PC-3 (cell line): ENCODE measurements at regions not wholly inside any gene's neighbourhood (a gene's known extent, or its start where the extent isn't known, plus 50 kb on each side); places are given as distances from the start of the nearest gene placed in this dataset.

Source experiments
- ATAC-seq: fragments of 200-7000 bp; cut with Tn5 transposase; 2 replicates; pipeline ENCODE4 v1.9.1; 2020; ENCODE audit warnings: mild to moderate bottlenecking, moderate library complexity
- BruUV-seq: library from RNA; stranded (reverse); fragments of 400-500 nt; replicated peaks from 2 replicates; lab custom pipeline; 2021; lab: Mats Ljungman, UMichigan
- CTCF ChIA-PET: fragments of 300-600 bp; sonication (Branson Sonifier 250); formaldehyde crosslinking; loops from one replicate; lab custom pipeline; 2022; ENCODE audit warnings: antibody characterized with exemption; lab: Charles Lee
- POLR2A ChIA-PET: fragments of 300-600 bp; sonication (Branson Sonifier 250); formaldehyde crosslinking; loops from one replicate; lab custom pipeline; 2022; ENCODE audit warnings: antibody characterized with exemption; ENCODE audit not compliant: unreplicated experiment; lab: Charles Lee
- DNase-seq: peaks from one replicate; pipeline ENCODE4 v3.0.0-alpha.2; 2015
- H2AFZ ChIP-seq: fragments of 300-600 bp; sonication (generic); 2 replicates; pipeline ENCODE4 v1.6.0; 2016; ENCODE audit warnings: antibody characterized with exemption, low read length
- H3F3A ChIP-seq: fragments of 300-600 bp; sonication (generic); one replicate; pipeline ENCODE4 v1.6.0; 2017; ENCODE audit warnings: antibody characterized with exemption, low read length, control low read depth, mild to moderate bottlenecking; ENCODE audit not compliant: unreplicated experiment
- H3K27ac ChIP-seq: fragments of 300-600 bp; sonication (generic); 2 replicates; pipeline ENCODE4 v1.5.1; 2016; ENCODE audit warnings: mild to moderate bottlenecking, low read length
- H3K27me3 ChIP-seq: fragments of 300-600 bp; sonication (generic); 2 replicates; pipeline ENCODE4 v1.6.1; 2016; ENCODE audit warnings: low read length, mixed read lengths
- H3K36me3 ChIP-seq: fragments of 300-600 bp; sonication (generic); 2 replicates; pipeline ENCODE4 v1.6.1; 2016; ENCODE audit warnings: low read depth, mixed run types, low read length, mixed read lengths
- H3K4me1 ChIP-seq: fragments of 300-600 bp; sonication (generic); 2 replicates; pipeline ENCODE4 v1.5.1; 2016; ENCODE audit warnings: low read length; ENCODE audit not compliant: insufficient read depth
- H3K4me2 ChIP-seq: fragments of 300-600 bp; sonication (generic); 2 replicates; pipeline ENCODE4 v1.6.0; 2016; ENCODE audit warnings: low read length
- H3K4me3 ChIP-seq: fragments of 300-600 bp; sonication (generic); 2 replicates; pipeline ENCODE4 v1.5.1; 2016; ENCODE audit warnings: mild to moderate bottlenecking, low read length, mixed read lengths
- H3K79me2 ChIP-seq: fragments of 300-600 bp; sonication (generic); 2 replicates; pipeline ENCODE4 v1.6.1; 2017; ENCODE audit warnings: low read length, mixed read lengths
- H3K9ac ChIP-seq: fragments of 300-600 bp; sonication (generic); 2 replicates; pipeline ENCODE4 v1.6.0; 2016; ENCODE audit warnings: mild to moderate bottlenecking, low read length
- H3K9me2 ChIP-seq: fragments of 300-600 bp; sonication (generic); replicated peaks from 2 replicates; pipeline ENCODE4 v1.6.1; 2016; ENCODE audit warnings: mixed run types, low read length, mixed read lengths
- H3K9me3 ChIP-seq: fragments of 300-600 bp; sonication (generic); 2 replicates; pipeline ENCODE4 v1.6.1; 2016; ENCODE audit warnings: low read length, mixed read lengths
- H4K20me1 ChIP-seq: fragments of 300-600 bp; sonication (generic); 2 replicates; pipeline ENCODE4 v1.6.1; 2016; ENCODE audit warnings: low read length, mixed read lengths
- CTCF ChIP-seq: fragments of 300-600 bp; sonication (generic); conservative IDR thresholded peaks from 2 replicates; pipeline ENCODE4 v1.5.1; 2017; ENCODE audit warnings: antibody characterized with exemption, low read depth, mild to moderate bottlenecking, low read length
- EZH2 ChIP-seq: fragments of 300-600 bp; sonication (generic); IDR thresholded peaks from one replicate; pipeline ENCODE4 v1.6.1; 2017; ENCODE audit warnings: antibody characterized with exemption, mild to moderate bottlenecking, low read length; ENCODE audit not compliant: unreplicated experiment
- EZH2phosphoT487 ChIP-seq: fragments of 300-600 bp; sonication (generic); IDR thresholded peaks from 2 replicates; pipeline ENCODE4 v1.6.1; 2018; ENCODE audit warnings: mild to moderate bottlenecking, antibody characterized with exemption, low read length, borderline replicate concordance
- intact Hi-C: fragments of 100-400 bp; cut with micrococcal nuclease; formaldehyde crosslinking; loops from 2 replicates; pipeline ENCODE4 v1.9.0; 2023

DNA sequence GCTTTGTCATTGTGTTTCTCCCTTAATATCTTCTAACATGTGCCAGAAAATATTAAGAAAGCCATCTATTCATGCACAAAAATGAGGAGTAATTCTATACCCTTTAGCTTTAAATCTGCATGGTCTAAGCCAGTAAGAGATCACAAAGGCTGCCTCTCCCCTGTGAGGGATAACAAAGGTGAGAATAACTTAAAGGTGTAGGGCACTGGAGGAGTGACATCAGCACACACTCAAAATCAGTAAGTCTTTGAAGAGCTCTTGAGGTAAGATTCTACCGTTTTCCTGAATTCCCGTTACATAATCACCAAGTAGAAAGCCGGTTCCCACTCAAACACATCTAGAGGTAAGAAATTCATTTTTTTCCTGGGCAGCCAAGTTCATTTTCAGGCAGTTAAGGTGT lies 123.9 kb upstream of the SULT1C3 start:
- H3K9me2 ChIP-seq: no peaks in the 10 kb centered on the region
- no TSS peak for BruUV-seq
- H3K36me3 ChIP-seq: no peaks in the 10 kb centered on the region
- H3K4me3 ChIP-seq: no peak overlapping the region
- H3K27me3 ChIP-seq: peaks cover 46% of the 10 kb centered on the region
- no peak overlapping the region for H3K27ac ChIP-seq
- TF ChIP-seq EZH2phosphoT487 (no peak), EZH2 (no peak), CTCF (no peak)
- no peaks in the 10 kb centered on the region for H3K4me1 ChIP-seq
- DNase-seq (no peak), ATAC-seq (no peak)
- no peaks in the 10 kb centered on the region for H3F3A ChIP-seq
- no peak overlapping the region for H2AFZ ChIP-seq
- intact Hi-C loops: no loop called here
- no peak overlapping the region for H3K9ac ChIP-seq
- H3K4me2 ChIP-seq: no peak overlapping the region
- ChIA-PET POLR2A (no interaction called here), CTCF (no interaction called here)
- H4K20me1 ChIP-seq: no peaks in the 10 kb centered on the region
- no peaks in the 10 kb centered on the region for H3K79me2 ChIP-seq
- no peaks in the 10 kb centered on the region for H3K9me3 ChIP-seq

DNA sequence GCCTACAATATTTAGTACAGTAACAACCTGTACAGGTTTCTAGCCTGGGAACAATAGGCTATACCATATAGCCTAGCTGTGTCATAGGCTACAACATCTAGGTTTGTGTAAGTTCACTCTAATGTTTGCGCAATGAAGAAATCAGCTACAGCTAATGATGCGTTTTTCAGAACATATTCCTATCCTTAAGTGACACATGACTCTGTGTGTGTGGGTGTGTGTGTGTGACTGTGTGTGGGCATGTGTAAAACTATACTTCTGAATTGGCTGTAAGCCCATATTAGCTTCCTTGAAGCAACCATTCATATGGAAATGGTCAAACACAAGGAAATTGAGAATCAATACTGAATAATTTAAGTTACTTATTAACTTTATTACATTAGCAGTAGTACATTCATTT lies 120.8 kb upstream of the SULT1C3 start:
- Histone ChIP-seq H3F3A (no peaks in the 10 kb centered on the region), H3K79me2 (no peaks in the 10 kb centered on the region), H3K36me3 (no peaks in the 10 kb centered on the region), H3K27me3 (peaks cover 65% of the 10 kb centered on the region), H3K9me3 (no peaks in the 10 kb centered on the region), H3K4me1 (no peaks in the 10 kb centered on the region), H4K20me1 (no peaks in the 10 kb centered on the region), H3K27ac (no peak overlapping the region), H3K4me2 (no peak overlapping the region), H3K9me2 (no peaks in the 10 kb centered on the region), H3K9ac (no peak overlapping the region), H2AFZ (no peak overlapping the region), H3K4me3 (no peak overlapping the region)
- TF ChIP-seq CTCF: no peak
- no peak for TF ChIP-seq EZH2
- TF ChIP-seq EZH2phosphoT487: no peak
- no peak for DNase-seq
- BruUV-seq: no TSS peak
- intact Hi-C loops: no loop called here
- ChIA-PET CTCF (no interaction called here), POLR2A (no interaction called here)
- no peak for ATAC-seq

DNA sequence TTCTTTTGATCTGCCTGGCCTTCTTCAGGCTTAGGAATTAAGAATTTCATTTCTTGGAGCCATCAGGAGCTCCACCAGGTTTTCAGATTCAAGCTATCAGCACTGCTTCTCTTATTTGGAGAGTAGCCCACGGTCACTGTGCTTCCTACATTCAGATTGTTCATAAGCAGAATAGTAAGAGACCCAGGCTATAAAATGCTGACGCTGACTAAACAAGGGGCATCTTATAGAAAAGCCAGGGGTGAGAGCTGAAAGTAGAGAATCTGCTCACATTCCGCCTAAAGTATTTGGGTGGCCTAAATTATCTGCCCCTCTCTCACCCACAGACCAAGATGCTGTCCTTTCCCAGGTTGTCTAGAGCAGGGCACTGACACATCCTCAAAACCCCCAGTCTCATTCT lies 120.3 kb upstream of the SULT1C3 start:
- no peaks in the 10 kb centered on the region for H4K20me1 ChIP-seq
- no peaks in the 10 kb centered on the region for H3F3A ChIP-seq
- ChIA-PET CTCF (no interaction called here), POLR2A (no interaction called here)
- no peak overlapping the region for H3K9ac ChIP-seq
- H3K36me3 ChIP-seq: no peaks in the 10 kb centered on the region
- DNase-seq: no peak
- H3K27me3 ChIP-seq: peaks cover 64% of the 10 kb centered on the region
- no peaks in the 10 kb centered on the region for H3K9me2 ChIP-seq
- no peaks in the 10 kb centered on the region for H3K79me2 ChIP-seq
- intact Hi-C loops: no loop called here
- BruUV-seq: no TSS peak
- H2AFZ ChIP-seq: no peak overlapping the region
- ATAC-seq: no peak
- TF ChIP-seq EZH2 (no peak), CTCF (no peak), EZH2phosphoT487 (no peak)
- no peak overlapping the region for H3K4me2 ChIP-seq
- H3K9me3 ChIP-seq: no peaks in the 10 kb centered on the region
- H3K4me1 ChIP-seq: no peaks in the 10 kb centered on the region
- H3K27ac ChIP-seq: no peak overlapping the region
- H3K4me3 ChIP-seq: no peak overlapping the region
